ENCODE measurements at regions not wholly inside any gene's neighbourhood (a gene's known extent, or its start where the extent isn't known, plus 50 kb on each side); places are given as distances from the start of the nearest gene placed in this dataset.

GRCh38 chr18:5806860-5807259 is 88.5 kb downstream of the TMEM200C start:
- Histone ChIP-seq H3K36me3 (ENCODE audit: control insufficient read depth in 2 of 2, extremely low read depth in 1 of 2, insufficient read depth in 2 of 2, low read length in 2 of 2) (no peaks in the 10 kb centered on the region), H3K9me3 (ENCODE audit: control insufficient read depth, low read depth, low read length) (no peaks in the 10 kb centered on the region), H3K4me2 (ENCODE audit: control insufficient read depth, extremely low read depth, insufficient read depth, low read depth, low read length) (no peak overlapping the region), H3K9me1 (ENCODE audit: control insufficient read depth, extremely low read depth, insufficient read depth, low read length) (no peaks in the 10 kb centered on the region), H3K4me1 (ENCODE audit: control insufficient read depth, extremely low read depth, insufficient read depth, low read length) (no peaks in the 10 kb centered on the region), H3K79me2 (ENCODE audit: control insufficient read depth, insufficient read depth, low read length) (no peaks in the 10 kb centered on the region), H2AFZ (ENCODE audit: control insufficient read depth, low read length) (no peak overlapping the region), H3K27ac (ENCODE audit: control insufficient read depth, insufficient read depth, low read length) (no peak overlapping the region), H3K27me3 (ENCODE audit: control insufficient read depth, extremely low read depth, insufficient read depth, low read length) (no peaks in the 10 kb centered on the region), H3K4me3 (ENCODE audit: control insufficient read depth in 2 of 3, extremely low read depth in 1 of 3, insufficient read depth in 2 of 3, low read depth in 1 of 3, low read length in 3 of 3) (no peak overlapping the region), H3K9ac (ENCODE audit: control insufficient read depth, extremely low read depth, insufficient read depth, low read length) (no peak overlapping the region), H4K20me1 (ENCODE audit: control insufficient read depth, extremely low read depth, insufficient read depth, low read length) (no peaks in the 10 kb centered on the region)
- DNase-seq (ENCODE audit: low read depth, low spot score) (no peak), FAIRE-seq (no peak)
- dilution Hi-C loops (cut with MboI; ENCODE audit: extremely low pct_ligation_motif_present, low sequenced_read_pairs) = no loop called here
- TF ChIP-seq CTCF (optimal IDR thresholded peaks at IDR 0.05 in 1 of 3, IDR thresholded peaks at IDR 0.05 in 1 of 3, conservative IDR thresholded peaks at IDR 0.05 in 1 of 3; ENCODE audit: extremely low read depth in 1 of 3, insufficient read depth in 2 of 3, low read length in 3 of 3) (no peak), EZH2 (IDR thresholded peaks at IDR 0.05; ENCODE audit: low read length) (no peak)

- Histone ChIP-seq H3K4me3 (ENCODE audit: control insufficient read depth in 2 of 3, extremely low read depth in 1 of 3, insufficient read depth in 2 of 3, low read depth in 1 of 3, low read length in 3 of 3) (no peak overlapping the region), H3K4me2 (ENCODE audit: control insufficient read depth, extremely low read depth, insufficient read depth, low read depth, low read length) (no peak overlapping the region), H2AFZ (ENCODE audit: control insufficient read depth, low read length) (no peak overlapping the region), H3K9me1 (ENCODE audit: control insufficient read depth, extremely low read depth, insufficient read depth, low read length) (no peaks in the 10 kb centered on the region), H3K9ac (ENCODE audit: control insufficient read depth, extremely low read depth, insufficient read depth, low read length) (no peak overlapping the region), H4K20me1 (ENCODE audit: control insufficient read depth, extremely low read depth, insufficient read depth, low read length) (no peaks in the 10 kb centered on the region), H3K27ac (ENCODE audit: control insufficient read depth, insufficient read depth, low read length) (no peak overlapping the region), H3K27me3 (ENCODE audit: control insufficient read depth, extremely low read depth, insufficient read depth, low read length) (no peaks in the 10 kb centered on the region), H3K79me2 (ENCODE audit: control insufficient read depth, insufficient read depth, low read length) (no peaks in the 10 kb centered on the region), H3K9me3 (ENCODE audit: control insufficient read depth, low read depth, low read length) (no peaks in the 10 kb centered on the region), H3K4me1 (ENCODE audit: control insufficient read depth, extremely low read depth, insufficient read depth, low read length) (no peaks in the 10 kb centered on the region), H3K36me3 (ENCODE audit: control insufficient read depth in 2 of 2, extremely low read depth in 1 of 2, insufficient read depth in 2 of 2, low read length in 2 of 2) (no peaks in the 10 kb centered on the region)
- FAIRE-seq (no peak), DNase-seq (ENCODE audit: low read depth, low spot score) (no peak)
- no peak for TF ChIP-seq CTCF (optimal IDR thresholded peaks at IDR 0.05 in 1 of 3, IDR thresholded peaks at IDR 0.05 in 1 of 3, conservative IDR thresholded peaks at IDR 0.05 in 1 of 3; ENCODE audit: extremely low read depth in 1 of 3, insufficient read depth in 2 of 3, low read length in 3 of 3)
- no peak for TF ChIP-seq EZH2 (IDR thresholded peaks at IDR 0.05; ENCODE audit: low read length)
- dilution Hi-C loops (cut with MboI; ENCODE audit: extremely low pct_ligation_motif_present, low sequenced_read_pairs) = no loop called here
Measured at GRCh38 chr18:5787936-5788335, 107.4 kb downstream of the TMEM200C start.

All from keratinocyte (primary cell).